SK-N-SH (cell line): ENCODE measurements at regions not wholly inside any gene's neighbourhood (a gene's known extent, or its start where the extent isn't known, plus 50 kb on each side); places are given as distances from the start of the nearest gene placed in this dataset.

ENCODE experiments used
- CTCF ChIA-PET: fragments of 300-600, 350-600 bp; formaldehyde crosslinking; extraction: SDS; loops from one replicate; lab custom pipeline; 2021; lab: Yijun Ruan, JAX
- POLR2A ChIA-PET: fragments of 350-600 bp; sonication (Branson Sonifier 250); formaldehyde crosslinking; extraction: SDS; loops from one replicate; lab custom pipeline; 2020; ENCODE audit warnings: antibody characterized with exemption, inconsistent platforms; lab: Yijun Ruan, JAX
- DNase-seq: peaks from one replicate; pipeline ENCODE4 v3.0.0; 2012
- H2AFZ ChIP-seq: fragments of 200-600 bp; sonication (generic); 2 replicates; pipeline ENCODE4 v1.8.1; 2016; ENCODE audit warnings: antibody characterized with exemption, mild to moderate bottlenecking, low read depth
- H3F3A ChIP-seq: fragments of 200-600 bp; sonication (generic); replicated peaks from 2 replicates; pipeline ENCODE3; 2016; ENCODE audit warnings: antibody characterized with exemption, mild to moderate bottlenecking; ENCODE audit not compliant: insufficient read depth
- H3K27ac ChIP-seq, 2 experiments: fragments of 200-500 bp in 1 of 2; fragments of 200-600 bp in 1 of 2; sonication (Bioruptor generic) in 1 of 2; sonication (generic), shearing (Covaris generic) in 1 of 2; 2 replicates each; pipeline versions ENCODE4 v1.5.1 to v1.6.1; 2014 to 2016; ENCODE audit warnings: low read depth in 2 of 2, inconsistent platforms in 1 of 2, low read length in 1 of 2, mild to moderate bottlenecking in 1 of 2, mixed read lengths in 1 of 2
- H3K27me3 ChIP-seq: fragments of 200-600 bp; sonication (generic), shearing (Covaris generic); 2 replicates; pipeline ENCODE4 v1.6.1; 2016; ENCODE audit warnings: mixed run types; ENCODE audit not compliant: insufficient read depth
- H3K36me3 ChIP-seq, 2 experiments: fragments of 200-500 bp in 1 of 2; fragments of 200-600 bp in 1 of 2; sonication (Bioruptor generic) in 1 of 2; sonication (generic) in 1 of 2; replicated peaks in 1 of 2; 2 replicates each; pipeline versions ENCODE3 to v1.5.1; 2014 to 2016; ENCODE audit warnings: low read length in 1 of 2, mild to moderate bottlenecking in 1 of 2; ENCODE audit not compliant: insufficient read depth in 2 of 2, control insufficient read depth in 1 of 2
- H3K4me1 ChIP-seq, 2 experiments: fragments of 200-500 bp in 1 of 2; fragments of 200-600 bp in 1 of 2; sonication (Bioruptor generic) in 1 of 2; sonication (generic), shearing (Covaris generic) in 1 of 2; 2 replicates each; pipeline versions ENCODE4 v1.5.1 to v1.6.1; 2014 to 2016; ENCODE audit warnings: low read depth in 1 of 2, low read length in 1 of 2, mixed run types in 1 of 2; ENCODE audit not compliant: insufficient read depth in 2 of 2, control insufficient read depth in 1 of 2
- H3K4me2 ChIP-seq: fragments of 200-600 bp; sonication (generic), shearing (Covaris generic); 2 replicates; pipeline ENCODE4 v1.6.1; 2017; ENCODE audit warnings: mixed run types
- H3K4me3 ChIP-seq, 2 experiments: fragments of 200-500 bp in 1 of 2; fragments of 200-600 bp in 1 of 2; sonication (Bioruptor generic) in 1 of 2; sonication (generic), shearing (Covaris generic) in 1 of 2; 2 replicates each; pipeline versions ENCODE4 v1.5.1 to v1.8.1; 2014 to 2016; ENCODE audit warnings: low read depth in 2 of 2, inconsistent platforms in 1 of 2, low read length in 1 of 2, mild to moderate bottlenecking in 1 of 2, mixed read lengths in 1 of 2, moderate library complexity in 1 of 2
- H3K79me2 ChIP-seq: fragments of 200-600 bp; sonication (generic); 2 replicates; pipeline ENCODE4 v1.8.1; 2017; ENCODE audit warnings: mild to moderate bottlenecking; ENCODE audit not compliant: insufficient read depth
- H3K9ac ChIP-seq: fragments of 200-600 bp; sonication (generic); 2 replicates; pipeline ENCODE4 v1.6.1; 2017; ENCODE audit warnings: mixed run types
- H3K9me2 ChIP-seq: fragments of 200-600 bp; sonication (generic); 2 replicates; pipeline ENCODE4 v1.6.1; 2017; ENCODE audit warnings: mixed run types
- H3K9me3 ChIP-seq: fragments of 200-600 bp; sonication (generic); 2 replicates; pipeline ENCODE4 v1.6.1; 2017; ENCODE audit warnings: mixed run types, mild to moderate bottlenecking, moderate library complexity
- H4K20me1 ChIP-seq: fragments of 200-600 bp; sonication (generic); 2 replicates; pipeline ENCODE4 v1.6.1; 2017; ENCODE audit warnings: mild to moderate bottlenecking, mixed run types; ENCODE audit not compliant: insufficient read depth
- CHD2 ChIP-seq: fragments of 150-350 bp; IDR thresholded peaks from 2 replicates; pipeline ENCODE4 v1.6.1; 2018; ENCODE audit warnings: low read length; ENCODE audit not compliant: partially characterized antibody
- EP300 ChIP-seq, 2 experiments: IDR thresholded peaks; 2 replicates each; pipeline versions ENCODE4 v1.4.0 to v1.6.1; 2012; ENCODE audit warnings: borderline replicate concordance in 1 of 2, low read depth in 1 of 2, low read length in 1 of 2
- EZH2phosphoT487 ChIP-seq: fragments of 200-600 bp; sonication (generic); IDR thresholded peaks from 2 replicates; pipeline ENCODE4 v1.6.1; 2017; ENCODE audit warnings: low read depth, mixed run types, mild to moderate bottlenecking, antibody characterized with exemption, moderate library complexity, borderline replicate concordance
- FOSL2 ChIP-seq: IDR thresholded peaks from 2 replicates; pipeline ENCODE4 v1.4.0; 2012; ENCODE audit warnings: low read depth, mild to moderate bottlenecking, moderate library complexity, borderline replicate concordance
- FOXM1 ChIP-seq: IDR thresholded peaks from 2 replicates; pipeline ENCODE4 v1.4.0; 2012; ENCODE audit warnings: low read depth, mild to moderate bottlenecking
- GATA2 ChIP-seq: sonication (generic); formaldehyde crosslinking; IDR thresholded peaks from 2 replicates; pipeline ENCODE4 v1.5.0; 2020; ENCODE audit warnings: mild to moderate bottlenecking, missing genetic modification reagents
- JUND ChIP-seq: IDR thresholded peaks from 2 replicates; pipeline ENCODE4 v1.4.0; 2012
- MEF2A ChIP-seq: IDR thresholded peaks from 2 replicates; pipeline ENCODE4 v1.4.0; 2012; ENCODE audit warnings: low read depth, borderline replicate concordance
- MXI1 ChIP-seq: IDR thresholded peaks from 2 replicates; pipeline ENCODE4 v1.6.1; 2012; ENCODE audit warnings: mild to moderate bottlenecking, low read depth, low read length, improper control_type of control experiment
- NFIC ChIP-seq: IDR thresholded peaks from 2 replicates; pipeline ENCODE4 v1.4.0; 2012; ENCODE audit warnings: borderline replicate concordance
- NRF1 ChIP-seq: IDR thresholded peaks from 2 replicates; pipeline ENCODE4 v1.6.1; 2012; ENCODE audit warnings: low read depth, mild to moderate bottlenecking, low read length
- POLR2AphosphoS5 ChIP-seq: IDR thresholded peaks from 2 replicates; pipeline ENCODE4 v1.6.1; 2012; ENCODE audit warnings: low read depth, low read length
- RCOR1 ChIP-seq: fragments of 150-350 bp; IDR thresholded peaks from 2 replicates; pipeline ENCODE4 v1.6.1; 2017; ENCODE audit warnings: antibody characterized with exemption, low read length
- RFX5 ChIP-seq: IDR thresholded peaks from 2 replicates; pipeline ENCODE4 v1.6.1; 2012; ENCODE audit warnings: mild to moderate bottlenecking, improper control_type of control experiment, low read length
- RXRA ChIP-seq: IDR thresholded peaks from 2 replicates; pipeline ENCODE4 v1.4.0; 2012; ENCODE audit warnings: low read depth, mild to moderate bottlenecking, borderline replicate concordance
- SMC3 ChIP-seq: IDR thresholded peaks from 2 replicates; pipeline ENCODE4 v1.6.1; 2012; ENCODE audit warnings: low read depth, low read length, improper control_type of control experiment
- TAF1 ChIP-seq: IDR thresholded peaks from 2 replicates; pipeline ENCODE4 v1.6.1; 2012; ENCODE audit warnings: low read depth, mild to moderate bottlenecking, low read length, moderate library complexity, borderline replicate concordance
- TCF12 ChIP-seq: IDR thresholded peaks from 2 replicates; pipeline ENCODE4 v1.4.0; 2012
- TEAD4 ChIP-seq: IDR thresholded peaks from 2 replicates; pipeline ENCODE4 v1.4.0; 2012; ENCODE audit warnings: mild to moderate bottlenecking, borderline replicate concordance; ENCODE audit not compliant: insufficient read depth
- TF ChIP-seq, protein P1 (sequence below): IDR thresholded peaks from 2 replicates; pipeline ENCODE4 v1.4.0; 2012; ENCODE audit warnings: low read depth, borderline replicate concordance
- TF ChIP-seq, protein P2 (sequence below): IDR thresholded peaks from 2 replicates; pipeline ENCODE4 v1.6.1; 2012; ENCODE audit warnings: mild to moderate bottlenecking, low read depth, low read length, moderate library complexity

DNA sequence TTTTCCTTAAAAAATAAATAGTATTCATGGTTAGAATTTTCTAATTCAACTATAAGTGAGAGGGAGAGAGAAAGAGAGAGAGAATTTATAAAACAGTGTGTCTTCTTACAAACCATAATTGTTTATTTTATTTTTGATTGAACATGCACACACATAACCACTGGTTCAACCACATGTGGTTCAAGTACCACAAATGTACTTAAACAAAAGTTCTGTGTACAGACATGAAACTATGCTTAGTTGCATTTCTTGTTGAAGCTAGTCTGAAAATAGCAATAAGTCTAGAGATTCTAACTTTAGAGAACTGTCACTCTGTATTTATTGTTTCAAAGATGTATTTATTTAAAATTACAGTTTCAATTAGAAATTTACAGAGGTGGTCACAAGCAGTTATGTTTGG, 130.6 kb upstream of the PDE4D start:
- H3K4me1 ChIP-seq: peaks cover 0 to 13% of the 10 kb centered on the region in 2 experiments; a peak in 1 of 4 replicates

DNA sequence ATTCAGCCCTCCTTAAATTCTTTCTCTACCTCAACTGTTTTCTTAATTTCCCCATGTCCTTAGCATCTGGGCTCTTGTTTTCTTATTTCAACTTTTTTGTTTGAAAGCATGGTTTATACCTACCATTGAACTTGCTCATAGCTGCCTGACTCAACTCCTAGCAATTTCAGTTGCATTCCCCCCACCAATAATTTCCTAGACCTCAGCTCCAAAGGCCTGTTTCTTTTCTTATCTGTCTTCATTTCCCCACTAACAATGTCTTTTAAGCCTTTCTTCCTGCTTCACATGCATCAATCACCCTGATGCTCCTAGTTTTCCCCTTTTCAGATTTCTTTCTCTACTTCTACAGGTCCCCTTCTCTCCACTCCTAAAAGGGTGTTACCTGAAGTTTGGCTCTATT, 129.7 kb upstream of the PDE4D start:
- Histone ChIP-seq H3K36me3 (no peaks in the 10 kb centered on the region), H3K4me2 (peak overlapping the region; percentile 17; the same call in 1 of the 2 replicates), H4K20me1 (no peaks in the 10 kb centered on the region), H2AFZ (peak overlapping the region; percentile 50), H3F3A (peaks cover 13% of the 10 kb centered on the region), H3K9ac (no peak overlapping the region), H3K27me3 (no peaks in the 10 kb centered on the region), H3K27ac (peak overlapping the region in 1 of 2 experiments; percentile 38; a peak in 2 of 4 replicates), H3K79me2 (no peaks in the 10 kb centered on the region), H3K9me3 (no peaks in the 10 kb centered on the region), H3K9me2 (no peaks in the 10 kb centered on the region), H3K4me1 (peaks cover 0 to 13% of the 10 kb centered on the region in 2 experiments; a peak in 1 of 4 replicates), H3K4me3 (no peak overlapping the region)
- ChIA-PET POLR2A (no interaction called here), CTCF (interaction anchor here (0.6 kb wide), 1 partner anchor 210 kb away, joined by 3 read pairs; no protein-coding TSS in a partner anchor)
- no peak for DNase-seq
- TF ChIP-seq RFX5 (no peak), TCF12 (peak; percentile 68), SMC3 (no peak), JUND (peak; percentile 59), NRF1 (no peak), MXI1 (no peak), TEAD4 (0 out of 2 replicates have a peak, but pooled peaks have one; percentile 14), MEF2A (no peak), RXRA (no peak), RCOR1 (no peak), TAF1 (no peak), GATA2 (CRISPR knock-in tag) (no peak), FOSL2 (peak; percentile 58; the same call in 1 of the 2 replicates), EP300 (IDR thresholded peaks at IDR 0.05; ENCODE audit: borderline replicate concordance in 1 of 2, low read depth in 1 of 2, low read length in 1 of 2) (0 out of 4 replicates have a peak, but pooled peaks of 1 of the 2 experiments have one; percentile 16), POLR2AphosphoS5 (no peak), NFIC (no peak)
- TF ChIP-seq, protein P1, sequence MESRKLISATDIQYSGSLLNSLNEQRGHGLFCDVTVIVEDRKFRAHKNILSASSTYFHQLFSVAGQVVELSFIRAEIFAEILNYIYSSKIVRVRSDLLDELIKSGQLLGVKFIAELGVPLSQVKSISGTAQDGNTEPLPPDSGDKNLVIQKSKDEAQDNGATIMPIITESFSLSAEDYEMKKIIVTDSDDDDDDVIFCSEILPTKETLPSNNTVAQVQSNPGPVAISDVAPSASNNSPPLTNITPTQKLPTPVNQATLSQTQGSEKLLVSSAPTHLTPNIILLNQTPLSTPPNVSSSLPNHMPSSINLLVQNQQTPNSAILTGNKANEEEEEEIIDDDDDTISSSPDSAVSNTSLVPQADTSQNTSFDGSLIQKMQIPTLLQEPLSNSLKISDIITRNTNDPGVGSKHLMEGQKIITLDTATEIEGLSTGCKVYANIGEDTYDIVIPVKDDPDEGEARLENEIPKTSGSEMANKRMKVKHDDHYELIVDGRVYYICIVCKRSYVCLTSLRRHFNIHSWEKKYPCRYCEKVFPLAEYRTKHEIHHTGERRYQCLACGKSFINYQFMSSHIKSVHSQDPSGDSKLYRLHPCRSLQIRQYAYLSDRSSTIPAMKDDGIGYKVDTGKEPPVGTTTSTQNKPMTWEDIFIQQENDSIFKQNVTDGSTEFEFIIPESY: no peak

More for the DNA sequence above, 130.6 kb upstream of the PDE4D start:
- H4K20me1 ChIP-seq: no peaks in the 10 kb centered on the region
- no peaks in the 10 kb centered on the region for H3K9me2 ChIP-seq
- no peaks in the 10 kb centered on the region for H3K79me2 ChIP-seq
- POLR2A ChIA-PET: no interaction called here
- CTCF ChIA-PET: no interaction called here
- no peak overlapping the region for H2AFZ ChIP-seq
- no peak overlapping the region for H3K27ac ChIP-seq
- no peaks in the 10 kb centered on the region for H3K36me3 ChIP-seq
- TF ChIP-seq TCF12 (no peak), EZH2phosphoT487 (no peak), TEAD4 (no peak), RXRA (no peak), CHD2 (no peak), NRF1 (no peak), POLR2AphosphoS5 (no peak), FOXM1 (no peak), EP300 (IDR thresholded peaks at IDR 0.05; ENCODE audit: borderline replicate concordance in 1 of 2, low read depth in 1 of 2, low read length in 1 of 2) (no peak), SMC3 (no peak)
- TF ChIP-seq, protein P2, sequence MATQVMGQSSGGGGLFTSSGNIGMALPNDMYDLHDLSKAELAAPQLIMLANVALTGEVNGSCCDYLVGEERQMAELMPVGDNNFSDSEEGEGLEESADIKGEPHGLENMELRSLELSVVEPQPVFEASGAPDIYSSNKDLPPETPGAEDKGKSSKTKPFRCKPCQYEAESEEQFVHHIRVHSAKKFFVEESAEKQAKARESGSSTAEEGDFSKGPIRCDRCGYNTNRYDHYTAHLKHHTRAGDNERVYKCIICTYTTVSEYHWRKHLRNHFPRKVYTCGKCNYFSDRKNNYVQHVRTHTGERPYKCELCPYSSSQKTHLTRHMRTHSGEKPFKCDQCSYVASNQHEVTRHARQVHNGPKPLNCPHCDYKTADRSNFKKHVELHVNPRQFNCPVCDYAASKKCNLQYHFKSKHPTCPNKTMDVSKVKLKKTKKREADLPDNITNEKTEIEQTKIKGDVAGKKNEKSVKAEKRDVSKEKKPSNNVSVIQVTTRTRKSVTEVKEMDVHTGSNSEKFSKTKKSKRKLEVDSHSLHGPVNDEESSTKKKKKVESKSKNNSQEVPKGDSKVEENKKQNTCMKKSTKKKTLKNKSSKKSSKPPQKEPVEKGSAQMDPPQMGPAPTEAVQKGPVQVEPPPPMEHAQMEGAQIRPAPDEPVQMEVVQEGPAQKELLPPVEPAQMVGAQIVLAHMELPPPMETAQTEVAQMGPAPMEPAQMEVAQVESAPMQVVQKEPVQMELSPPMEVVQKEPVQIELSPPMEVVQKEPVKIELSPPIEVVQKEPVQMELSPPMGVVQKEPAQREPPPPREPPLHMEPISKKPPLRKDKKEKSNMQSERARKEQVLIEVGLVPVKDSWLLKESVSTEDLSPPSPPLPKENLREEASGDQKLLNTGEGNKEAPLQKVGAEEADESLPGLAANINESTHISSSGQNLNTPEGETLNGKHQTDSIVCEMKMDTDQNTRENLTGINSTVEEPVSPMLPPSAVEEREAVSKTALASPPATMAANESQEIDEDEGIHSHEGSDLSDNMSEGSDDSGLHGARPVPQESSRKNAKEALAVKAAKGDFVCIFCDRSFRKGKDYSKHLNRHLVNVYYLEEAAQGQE: no peak
- TF ChIP-seq, all 33 proteins: peak for 0
- Histone ChIP-seq H3K4me2 (no peak overlapping the region), H3K4me3 (no peak overlapping the region), H3K27me3 (no peaks in the 10 kb centered on the region), H3F3A (peaks cover 13% of the 10 kb centered on the region), H3K9ac (no peak overlapping the region), H3K9me3 (no peaks in the 10 kb centered on the region)
- no peak for DNase-seq
